ENCODE measurements at regions not wholly inside any gene's neighbourhood (a gene's known extent, or its start where the extent isn't known, plus 50 kb on each side); places are given as distances from the start of the nearest gene placed in this dataset.

DNA sequence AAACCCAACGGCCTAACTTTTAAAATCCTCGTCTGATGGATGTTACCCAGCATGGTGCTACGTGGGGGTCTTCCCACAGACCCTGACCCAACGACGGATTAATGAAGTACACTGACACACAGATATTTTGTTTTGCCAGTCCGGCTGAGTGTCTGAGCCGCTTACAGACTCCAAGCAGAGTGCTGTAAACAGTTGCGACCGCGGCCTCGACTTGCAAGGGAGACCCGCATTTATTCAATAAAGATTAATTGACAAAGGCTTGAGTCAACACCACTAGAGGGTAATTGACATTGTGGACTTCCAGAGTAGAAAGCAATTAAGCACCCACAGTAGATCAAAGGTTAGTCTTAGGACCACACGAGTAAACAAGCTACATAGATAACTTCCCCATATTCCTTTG lies 1042.4 kb downstream of the AACS start:
- Histone ChIP-seq H3K9me3 (ENCODE audit: control insufficient read depth in 3 of 3, low read length in 3 of 3) (no peaks in the 10 kb centered on the region), H3K27ac (ENCODE audit: low read depth, low read length) (no peak overlapping the region), H3K4me1 (ENCODE audit: control insufficient read depth in 3 of 3, insufficient read depth in 3 of 3, low read length in 3 of 3) (no peaks in the 10 kb centered on the region), H3K9ac (ENCODE audit: low read depth in 1 of 3, low read length in 3 of 3) (no peak overlapping the region), H3K27me3 (ENCODE audit: control insufficient read depth in 3 of 3, insufficient read depth in 3 of 3, low read length in 3 of 3) (peaks cover 0 to 3% (median 0%) of the 10 kb centered on the region in 3 donors), H3K4me3 (ENCODE audit: low read length in 3 of 3) (no peak overlapping the region), H3K36me3 (ENCODE audit: control insufficient read depth in 3 of 3, insufficient read depth in 3 of 3, low read length in 3 of 3) (no peaks in the 10 kb centered on the region)

DNA sequence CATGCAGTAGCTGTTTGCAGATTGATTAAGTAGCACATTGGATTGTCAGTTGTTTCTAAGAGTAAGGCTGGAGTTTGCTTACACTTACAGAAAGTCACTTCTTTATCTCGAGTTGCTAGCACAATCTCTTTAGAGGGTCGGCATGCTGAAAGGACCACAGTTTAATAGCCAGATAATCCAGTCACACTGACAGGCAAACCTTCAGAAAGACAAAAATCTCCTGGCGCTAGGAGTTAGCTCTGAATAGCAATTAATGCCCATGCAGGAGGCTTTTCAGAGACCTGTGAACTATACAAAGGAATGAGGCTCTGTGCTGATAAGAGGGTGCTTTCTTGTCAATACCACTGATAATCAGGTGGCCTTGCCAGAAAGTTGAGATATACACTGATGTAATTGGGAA lies 1043.0 kb downstream of the AACS start:
- H3K9ac ChIP-seq (ENCODE audit: low read depth in 1 of 3, low read length in 3 of 3) = no peak overlapping the region
- no peaks in the 10 kb centered on the region for H3K36me3 ChIP-seq (ENCODE audit: control insufficient read depth in 3 of 3, insufficient read depth in 3 of 3, low read length in 3 of 3)
- H3K9me3 ChIP-seq (ENCODE audit: control insufficient read depth in 3 of 3, low read length in 3 of 3) = no peaks in the 10 kb centered on the region
- no peak overlapping the region for H3K4me3 ChIP-seq (ENCODE audit: low read length in 3 of 3)
- H3K4me1 ChIP-seq (ENCODE audit: control insufficient read depth in 3 of 3, insufficient read depth in 3 of 3, low read length in 3 of 3) = no peaks in the 10 kb centered on the region
- no peak overlapping the region for H3K27ac ChIP-seq (ENCODE audit: low read depth, low read length)
- peaks cover 0 to 3% (median 0%) of the 10 kb centered on the region in 3 donors for H3K27me3 ChIP-seq (ENCODE audit: control insufficient read depth in 3 of 3, insufficient read depth in 3 of 3, low read length in 3 of 3)

DNA sequence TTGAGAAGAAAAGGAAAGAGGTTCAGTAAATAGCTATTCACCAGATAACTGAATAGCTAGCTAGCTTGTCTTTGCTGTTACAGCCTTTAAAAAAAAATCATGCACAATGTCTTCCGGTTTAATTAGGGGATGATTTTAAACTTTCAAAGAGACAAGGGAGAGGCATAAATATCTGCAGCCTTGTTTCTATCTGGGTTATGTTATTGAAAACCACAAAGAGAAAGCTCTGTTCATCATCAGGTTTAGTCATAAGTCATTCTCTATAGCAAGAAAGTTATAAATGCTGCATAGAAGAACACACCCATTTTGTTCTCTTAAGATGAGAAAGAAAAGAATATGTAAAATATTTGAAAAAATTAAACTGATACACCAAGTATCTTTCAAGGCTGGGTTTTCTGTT lies 1046.9 kb downstream of the AACS start:
- H3K4me3 ChIP-seq (ENCODE audit: low read length in 3 of 3) = no peak overlapping the region
- H3K36me3 ChIP-seq (ENCODE audit: control insufficient read depth in 3 of 3, insufficient read depth in 3 of 3, low read length in 3 of 3) = no peaks in the 10 kb centered on the region
- H3K9me3 ChIP-seq (ENCODE audit: control insufficient read depth in 3 of 3, low read length in 3 of 3) = no peaks in the 10 kb centered on the region
- H3K9ac ChIP-seq (ENCODE audit: low read depth in 1 of 3, low read length in 3 of 3) = no peak overlapping the region
- no peak overlapping the region for H3K27ac ChIP-seq (ENCODE audit: low read depth, low read length)
- H3K27me3 ChIP-seq (ENCODE audit: control insufficient read depth in 3 of 3, insufficient read depth in 3 of 3, low read length in 3 of 3) = peaks cover 0 to 3% (median 0%) of the 10 kb centered on the region in 3 donors
- H3K4me1 ChIP-seq (ENCODE audit: control insufficient read depth in 3 of 3, insufficient read depth in 3 of 3, low read length in 3 of 3) = no peaks in the 10 kb centered on the region

DNA sequence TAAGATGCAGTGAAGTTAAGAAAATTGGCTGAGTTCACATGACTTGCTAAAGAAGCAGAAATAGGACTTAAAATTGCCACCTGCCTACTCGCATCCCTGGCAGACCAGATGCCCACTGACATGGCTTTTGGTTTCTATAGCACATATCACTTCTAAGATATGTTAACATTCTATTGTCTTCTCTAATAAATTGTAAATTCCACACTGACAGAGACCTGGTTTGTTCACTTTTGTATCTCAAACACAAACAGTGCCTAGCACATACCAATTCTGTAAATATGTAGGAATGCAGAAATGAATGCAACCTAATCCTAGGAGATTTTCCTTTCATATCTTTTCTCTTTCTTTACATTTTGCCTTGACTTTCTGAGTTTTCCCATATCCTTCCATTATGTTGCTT lies 1047.6 kb downstream of the AACS start:
- no peaks in the 10 kb centered on the region for H3K9me3 ChIP-seq (ENCODE audit: control insufficient read depth in 3 of 3, low read length in 3 of 3)
- H3K36me3 ChIP-seq (ENCODE audit: control insufficient read depth in 3 of 3, insufficient read depth in 3 of 3, low read length in 3 of 3) = no peaks in the 10 kb centered on the region
- H3K4me1 ChIP-seq (ENCODE audit: control insufficient read depth in 3 of 3, insufficient read depth in 3 of 3, low read length in 3 of 3) = no peaks in the 10 kb centered on the region
- peaks cover 0 to 3% (median 0%) of the 10 kb centered on the region in 3 donors for H3K27me3 ChIP-seq (ENCODE audit: control insufficient read depth in 3 of 3, insufficient read depth in 3 of 3, low read length in 3 of 3)
- no peak overlapping the region for H3K27ac ChIP-seq (ENCODE audit: low read depth, low read length)
- no peak overlapping the region for H3K4me3 ChIP-seq (ENCODE audit: low read length in 3 of 3)
- no peak overlapping the region for H3K9ac ChIP-seq (ENCODE audit: low read depth in 1 of 3, low read length in 3 of 3)

DNA sequence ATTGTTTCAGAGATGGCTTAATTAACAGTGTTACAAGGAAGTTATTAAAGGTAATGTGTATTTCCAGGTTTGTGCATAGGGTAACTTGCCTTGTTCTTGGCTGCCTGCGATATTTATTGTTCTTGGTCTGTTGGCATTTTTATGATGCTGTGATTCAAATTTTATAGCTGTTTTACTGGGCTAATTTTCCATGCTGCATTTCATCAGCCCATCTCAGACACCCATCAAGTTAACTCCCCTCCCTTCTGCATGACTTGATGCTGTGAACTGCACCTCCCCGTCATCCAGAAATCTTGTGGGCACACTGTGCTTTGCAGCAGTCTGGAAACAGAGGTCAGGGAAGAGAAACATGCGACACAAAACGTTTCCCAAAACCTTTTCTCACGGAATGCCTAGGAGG lies 1049.2 kb downstream of the AACS start:
- H3K27ac ChIP-seq (ENCODE audit: low read depth, low read length) = no peak overlapping the region
- H3K4me3 ChIP-seq (ENCODE audit: low read length in 3 of 3) = no peak overlapping the region
- H3K36me3 ChIP-seq (ENCODE audit: control insufficient read depth in 3 of 3, insufficient read depth in 3 of 3, low read length in 3 of 3) = no peaks in the 10 kb centered on the region
- no peaks in the 10 kb centered on the region for H3K4me1 ChIP-seq (ENCODE audit: control insufficient read depth in 3 of 3, insufficient read depth in 3 of 3, low read length in 3 of 3)
- no peaks in the 10 kb centered on the region for H3K9me3 ChIP-seq (ENCODE audit: control insufficient read depth in 3 of 3, low read length in 3 of 3)
- peaks cover 0 to 3% (median 0%) of the 10 kb centered on the region in 3 donors for H3K27me3 ChIP-seq (ENCODE audit: control insufficient read depth in 3 of 3, insufficient read depth in 3 of 3, low read length in 3 of 3)
- no peak overlapping the region for H3K9ac ChIP-seq (ENCODE audit: low read depth in 1 of 3, low read length in 3 of 3)

DNA sequence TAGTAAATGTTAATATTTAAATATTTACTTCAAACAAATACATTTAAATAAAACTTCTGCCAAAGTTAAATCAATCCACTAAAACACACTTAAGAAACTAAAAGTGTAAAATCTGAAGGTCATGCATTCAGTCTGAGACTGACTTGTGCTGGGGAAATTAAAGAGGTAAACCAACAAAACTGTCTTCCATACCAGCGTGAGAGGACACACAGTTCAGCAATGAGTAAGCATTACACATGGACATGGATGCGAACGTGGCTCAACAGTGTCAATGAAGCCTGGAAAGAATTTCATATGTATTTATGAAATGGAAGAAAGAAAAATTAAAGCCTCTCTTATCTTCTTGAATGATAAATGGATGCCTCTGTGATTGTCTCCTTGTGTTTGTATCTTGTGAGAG lies 1052.3 kb downstream of the AACS start:
- H3K36me3 ChIP-seq (ENCODE audit: control insufficient read depth in 3 of 3, insufficient read depth in 3 of 3, low read length in 3 of 3) = no peaks in the 10 kb centered on the region
- no peak overlapping the region for H3K9ac ChIP-seq (ENCODE audit: low read depth in 1 of 3, low read length in 3 of 3)
- H3K27me3 ChIP-seq (ENCODE audit: control insufficient read depth in 3 of 3, insufficient read depth in 3 of 3, low read length in 3 of 3) = no peaks in the 10 kb centered on the region
- no peak overlapping the region for H3K27ac ChIP-seq (ENCODE audit: low read depth, low read length)
- H3K9me3 ChIP-seq (ENCODE audit: control insufficient read depth in 3 of 3, low read length in 3 of 3) = no peaks in the 10 kb centered on the region
- no peaks in the 10 kb centered on the region for H3K4me1 ChIP-seq (ENCODE audit: control insufficient read depth in 3 of 3, insufficient read depth in 3 of 3, low read length in 3 of 3)
- H3K4me3 ChIP-seq (ENCODE audit: low read length in 3 of 3) = no peak overlapping the region

DNA sequence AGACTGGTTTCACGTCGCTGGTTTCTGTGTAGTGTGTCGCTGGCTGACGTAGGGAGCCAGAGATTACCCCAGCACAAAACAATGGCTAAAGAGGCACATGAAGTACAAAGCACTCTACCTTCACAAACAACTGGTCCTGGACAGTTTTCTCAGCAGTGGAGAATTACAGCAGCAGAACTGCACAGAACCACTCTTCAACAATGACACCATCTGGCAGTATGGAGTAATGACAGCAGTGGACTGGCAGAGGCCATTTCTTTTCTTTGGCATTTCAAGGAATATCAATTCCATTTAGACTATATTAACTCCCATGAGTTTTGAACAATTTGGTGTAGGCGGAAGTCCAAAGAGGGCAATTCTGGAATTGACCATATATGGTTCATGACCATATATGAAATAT lies 1074.1 kb downstream of the AACS start:
- no peak overlapping the region for H3K4me3 ChIP-seq (ENCODE audit: low read length in 3 of 3)
- no peaks in the 10 kb centered on the region for H3K27me3 ChIP-seq (ENCODE audit: control insufficient read depth in 3 of 3, insufficient read depth in 3 of 3, low read length in 3 of 3)
- no peak overlapping the region for H3K9ac ChIP-seq (ENCODE audit: low read depth in 1 of 3, low read length in 3 of 3)
- H3K36me3 ChIP-seq (ENCODE audit: control insufficient read depth in 3 of 3, insufficient read depth in 3 of 3, low read length in 3 of 3) = no peaks in the 10 kb centered on the region
- no peak overlapping the region for H3K27ac ChIP-seq (ENCODE audit: low read depth, low read length)
- peaks cover 4 to 15% (median 12%) of the 10 kb centered on the region in 3 donors for H3K9me3 ChIP-seq (ENCODE audit: control insufficient read depth in 3 of 3, low read length in 3 of 3)
- no peaks in the 10 kb centered on the region for H3K4me1 ChIP-seq (ENCODE audit: control insufficient read depth in 3 of 3, insufficient read depth in 3 of 3, low read length in 3 of 3)

DNA sequence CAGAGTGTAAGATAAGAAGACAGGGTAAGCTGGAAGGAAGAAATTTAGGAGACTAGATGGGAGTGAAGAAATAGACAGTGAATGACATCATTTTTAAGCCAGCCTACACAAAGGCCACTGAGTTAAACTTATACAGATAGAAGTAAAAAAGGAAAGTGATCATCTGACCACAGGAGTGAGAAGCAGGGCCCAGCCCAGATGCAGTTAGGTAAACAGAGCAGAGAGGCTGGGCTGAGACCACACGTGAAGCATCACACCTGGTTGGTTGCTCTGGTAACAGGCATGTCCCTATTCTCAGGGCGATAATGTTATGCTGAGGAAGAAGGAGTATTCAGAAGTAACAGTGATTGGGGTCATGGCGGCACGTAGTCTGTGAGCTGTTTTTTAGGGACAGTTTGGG lies 1079.4 kb downstream of the AACS start:
- H3K27ac ChIP-seq (ENCODE audit: low read depth, low read length) = no peak overlapping the region
- H3K27me3 ChIP-seq (ENCODE audit: control insufficient read depth in 3 of 3, insufficient read depth in 3 of 3, low read length in 3 of 3) = no peaks in the 10 kb centered on the region
- no peak overlapping the region for H3K9ac ChIP-seq (ENCODE audit: low read depth in 1 of 3, low read length in 3 of 3)
- H3K9me3 ChIP-seq (ENCODE audit: control insufficient read depth in 3 of 3, low read length in 3 of 3) = peaks cover 2 to 4% (median 2%) of the 10 kb centered on the region in 3 donors
- no peak overlapping the region for H3K4me3 ChIP-seq (ENCODE audit: low read length in 3 of 3)
- no peaks in the 10 kb centered on the region for H3K4me1 ChIP-seq (ENCODE audit: control insufficient read depth in 3 of 3, insufficient read depth in 3 of 3, low read length in 3 of 3)
- no peaks in the 10 kb centered on the region for H3K36me3 ChIP-seq (ENCODE audit: control insufficient read depth in 3 of 3, insufficient read depth in 3 of 3, low read length in 3 of 3)

DNA sequence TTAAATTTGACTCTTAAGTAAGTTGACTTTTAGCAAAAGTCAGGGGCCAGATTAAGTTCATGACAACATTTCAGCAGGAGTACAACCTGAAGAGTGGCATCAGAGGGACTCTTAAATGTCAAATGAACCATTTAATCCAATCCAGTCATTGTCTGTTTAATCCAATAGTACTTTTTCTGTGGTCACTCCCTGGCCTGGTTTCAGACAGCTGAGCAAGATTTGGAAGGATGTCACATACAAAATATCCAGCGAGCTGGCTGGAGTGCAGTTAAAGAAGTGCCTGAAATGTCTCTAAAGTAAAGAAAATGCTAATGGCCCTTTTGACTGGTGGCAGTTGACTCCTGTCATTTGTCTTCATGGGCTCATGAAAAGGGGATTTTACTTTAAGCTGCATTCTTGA lies 1082.1 kb downstream of the AACS start:
- Histone ChIP-seq H3K9me3 (ENCODE audit: control insufficient read depth in 3 of 3, low read length in 3 of 3) (peaks cover 0 to 2% (median 0%) of the 10 kb centered on the region in 3 donors), H3K4me1 (ENCODE audit: control insufficient read depth in 3 of 3, insufficient read depth in 3 of 3, low read length in 3 of 3) (no peaks in the 10 kb centered on the region), H3K9ac (ENCODE audit: low read depth in 1 of 3, low read length in 3 of 3) (no peak overlapping the region), H3K27me3 (ENCODE audit: control insufficient read depth in 3 of 3, insufficient read depth in 3 of 3, low read length in 3 of 3) (no peaks in the 10 kb centered on the region), H3K27ac (ENCODE audit: low read depth, low read length) (no peak overlapping the region), H3K36me3 (ENCODE audit: control insufficient read depth in 3 of 3, insufficient read depth in 3 of 3, low read length in 3 of 3) (no peaks in the 10 kb centered on the region), H3K4me3 (ENCODE audit: low read length in 3 of 3) (no peak overlapping the region)

DNA sequence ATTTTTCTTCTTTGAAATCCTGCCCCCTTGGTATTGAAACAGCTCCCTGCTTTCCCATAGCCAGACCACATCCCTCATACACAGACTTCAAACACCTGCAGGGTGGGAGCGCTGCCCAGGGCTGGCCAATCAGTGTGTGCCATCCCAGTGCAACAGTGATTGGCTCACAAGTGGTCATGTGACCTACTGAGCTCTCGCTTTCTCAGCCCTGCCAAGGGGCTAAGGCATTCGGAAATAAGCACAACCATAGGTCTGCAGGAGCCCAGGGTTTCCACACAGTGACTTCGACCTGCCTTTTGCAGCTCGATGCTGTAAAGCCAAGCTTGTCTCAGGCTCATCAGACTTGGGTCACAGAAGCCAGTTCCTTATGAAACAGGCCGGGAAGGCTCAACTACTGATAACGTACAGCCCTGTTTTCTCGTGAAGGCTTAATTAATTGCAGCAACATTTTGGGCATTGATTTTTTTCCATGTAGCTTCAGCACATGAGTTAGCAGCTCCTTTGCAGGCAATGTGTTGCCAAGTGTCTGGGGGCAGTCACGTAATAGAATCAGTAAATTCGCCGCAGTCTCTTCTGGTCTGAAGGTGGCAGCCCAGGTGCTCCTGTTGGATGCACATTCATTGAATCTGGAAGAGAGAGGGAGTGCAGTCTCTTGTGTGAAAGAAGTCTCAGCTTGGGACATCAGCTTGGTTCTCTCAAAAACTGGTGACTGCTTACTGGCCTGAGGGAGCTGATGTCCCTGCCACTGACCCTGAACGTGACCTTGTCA lies 1091.8 kb downstream of the AACS start:
- Histone ChIP-seq H3K9ac (ENCODE audit: low read depth in 1 of 3, low read length in 3 of 3) (no peak overlapping the region), H3K36me3 (ENCODE audit: control insufficient read depth in 3 of 3, insufficient read depth in 3 of 3, low read length in 3 of 3) (no peaks in the 10 kb centered on the region), H3K27me3 (ENCODE audit: control insufficient read depth in 3 of 3, insufficient read depth in 3 of 3, low read length in 3 of 3) (no peaks in the 10 kb centered on the region), H3K4me3 (ENCODE audit: low read length in 3 of 3) (no peak overlapping the region), H3K9me3 (ENCODE audit: control insufficient read depth in 3 of 3, low read length in 3 of 3) (peaks cover 0 to 3% (median 0%) of the 10 kb centered on the region in 3 donors), H3K27ac (ENCODE audit: low read depth, low read length) (no peak overlapping the region), H3K4me1 (ENCODE audit: control insufficient read depth in 3 of 3, insufficient read depth in 3 of 3, low read length in 3 of 3) (no peaks in the 10 kb centered on the region)

Data from skeletal muscle tissue (tissue), 3 donors.